HG03378 (cell line): ENCODE measurements at regions not wholly inside any gene's neighbourhood (a gene's known extent, or its start where the extent isn't known, plus 50 kb on each side); places are given as distances from the start of the nearest gene placed in this dataset.
"Not testable (repeated sequence)": the region's sequence is repeated elsewhere in the genome, so short reads cannot be mapped to it uniquely, and the experiment has no call there.

ENCODE experiments used
- ATAC-seq: cut with Tn5 transposase; IDR thresholded peaks from one replicate; pipeline ENCODE4 v1.9.1; 2021; ENCODE audit warnings: mild to moderate bottlenecking, moderate library complexity; ENCODE audit not compliant: unreplicated experiment

- no peak for ATAC-seq
These were observed 410.3 kb downstream of the KIF20B start for GRCh38 chr10:90111671-90112070.

- no peak for ATAC-seq
These were observed 411.3 kb downstream of the KIF20B start for GRCh38 chr10:90112681-90113080.

- not testable (repeated sequence) for ATAC-seq
These were observed 417.2 kb downstream of the KIF20B start for GRCh38 chr10:90118567-90118966.

- ATAC-seq = not testable (repeated sequence)
These were observed 418.4 kb downstream of the KIF20B start for GRCh38 chr10:90119631-90120280.

GRCh38 chr10:90125456-90126255, 424.3 kb downstream of the KIF20B start:
- ATAC-seq = no peak

GRCh38 chr10:90126256-90126595, 424.8 kb downstream of the KIF20B start:
- no peak for ATAC-seq

- no peak for ATAC-seq
These were observed 429.1 kb downstream of the KIF20B start for GRCh38 chr10:90130321-90131086.

GRCh38 chr10:90133606-90134005, 432.2 kb downstream of the KIF20B start:
- no peak for ATAC-seq

- ATAC-seq = no peak
These were observed 435.4 kb downstream of the KIF20B start for GRCh38 chr10:90136731-90137316.

- ATAC-seq = no peak
These were observed 437.5 kb downstream of the KIF20B start for GRCh38 chr10:90138844-90139243.

- no peak for ATAC-seq
These were observed 440.4 kb downstream of the KIF20B start for GRCh38 chr10:90141791-90142190.

- ATAC-seq = no peak
These were observed 442.5 kb downstream of the KIF20B start for GRCh38 chr10:90143937-90144336.

GRCh38 chr10:90148116-90148855, 446.9 kb downstream of the KIF20B start:
- no peak for ATAC-seq

GRCh38 chr10:90149563-90149962, 448.2 kb downstream of the KIF20B start:
- ATAC-seq = no peak

GRCh38 chr10:90162271-90162853, 461.0 kb downstream of the KIF20B start:
- no peak for ATAC-seq

GRCh38 chr10:90167174-90168064, 466.0 kb downstream of the KIF20B start:
- no peak for ATAC-seq

GRCh38 chr10:90168244-90168643, 466.9 kb downstream of the KIF20B start:
- ATAC-seq = no peak

GRCh38 chr10:90171014-90171722, 469.8 kb downstream of the KIF20B start:
- ATAC-seq = no peak

- no peak for ATAC-seq
These were observed 473.1 kb downstream of the KIF20B start for GRCh38 chr10:90174531-90174930.
